Fibroblast of pulmonary artery (primary cell): ENCODE measurements at regions not wholly inside any gene's neighbourhood (a gene's known extent, or its start where the extent isn't known, plus 50 kb on each side); places are given as distances from the start of the nearest gene placed in this dataset.

Source experiments
- DNase-seq: peaks from one replicate; pipeline ENCODE4 v3.0.0-alpha.2; 2010; ENCODE audit warnings: low read depth
- H3K4me3 ChIP-seq: replicated peaks from 2 replicates; pipeline ENCODE4 v1.5.1; 2011; ENCODE audit warnings: low read depth, mild to moderate bottlenecking, control low read depth, low read length, moderate library complexity
- TF ChIP-seq, protein P1 (sequence below): IDR thresholded peaks from 2 replicates; pipeline ENCODE4 v1.5.1; 2011; ENCODE audit warnings: mild to moderate bottlenecking, control low read depth, low read length, inconsistent platforms; ENCODE audit errors: missing control alignments

DNA sequence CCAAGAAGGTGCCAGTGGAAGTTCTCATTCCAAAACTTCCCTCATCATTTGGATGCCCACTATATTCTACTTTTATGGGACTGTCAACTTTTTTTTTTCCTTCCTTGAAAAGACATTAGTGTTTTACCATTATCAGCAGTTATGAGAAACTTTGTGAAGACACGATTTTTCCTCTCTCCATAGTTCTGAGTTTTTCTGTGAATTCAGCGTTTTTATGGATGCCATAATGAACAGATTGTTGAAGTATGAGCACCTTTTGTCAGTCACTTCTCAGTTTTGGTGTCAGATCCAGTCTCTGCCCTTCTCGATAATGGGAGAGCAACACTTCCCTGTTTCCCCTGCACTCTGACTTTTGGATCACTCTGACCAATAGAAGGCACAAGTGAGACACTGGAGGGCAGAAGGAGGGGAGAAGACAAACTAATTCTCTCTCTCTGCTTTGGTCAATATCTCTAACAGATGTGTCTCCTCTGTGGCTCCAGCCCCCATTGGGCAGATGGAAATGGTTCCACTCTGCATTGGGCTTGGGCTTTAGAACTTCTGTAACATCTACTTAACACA lies 53.5 kb upstream of the FN1 start:
- TF ChIP-seq, protein P1, sequence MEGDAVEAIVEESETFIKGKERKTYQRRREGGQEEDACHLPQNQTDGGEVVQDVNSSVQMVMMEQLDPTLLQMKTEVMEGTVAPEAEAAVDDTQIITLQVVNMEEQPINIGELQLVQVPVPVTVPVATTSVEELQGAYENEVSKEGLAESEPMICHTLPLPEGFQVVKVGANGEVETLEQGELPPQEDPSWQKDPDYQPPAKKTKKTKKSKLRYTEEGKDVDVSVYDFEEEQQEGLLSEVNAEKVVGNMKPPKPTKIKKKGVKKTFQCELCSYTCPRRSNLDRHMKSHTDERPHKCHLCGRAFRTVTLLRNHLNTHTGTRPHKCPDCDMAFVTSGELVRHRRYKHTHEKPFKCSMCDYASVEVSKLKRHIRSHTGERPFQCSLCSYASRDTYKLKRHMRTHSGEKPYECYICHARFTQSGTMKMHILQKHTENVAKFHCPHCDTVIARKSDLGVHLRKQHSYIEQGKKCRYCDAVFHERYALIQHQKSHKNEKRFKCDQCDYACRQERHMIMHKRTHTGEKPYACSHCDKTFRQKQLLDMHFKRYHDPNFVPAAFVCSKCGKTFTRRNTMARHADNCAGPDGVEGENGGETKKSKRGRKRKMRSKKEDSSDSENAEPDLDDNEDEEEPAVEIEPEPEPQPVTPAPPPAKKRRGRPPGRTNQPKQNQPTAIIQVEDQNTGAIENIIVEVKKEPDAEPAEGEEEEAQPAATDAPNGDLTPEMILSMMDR = no peak
- DNase-seq = no peak
- H3K4me3 ChIP-seq = no peak overlapping the region

DNA sequence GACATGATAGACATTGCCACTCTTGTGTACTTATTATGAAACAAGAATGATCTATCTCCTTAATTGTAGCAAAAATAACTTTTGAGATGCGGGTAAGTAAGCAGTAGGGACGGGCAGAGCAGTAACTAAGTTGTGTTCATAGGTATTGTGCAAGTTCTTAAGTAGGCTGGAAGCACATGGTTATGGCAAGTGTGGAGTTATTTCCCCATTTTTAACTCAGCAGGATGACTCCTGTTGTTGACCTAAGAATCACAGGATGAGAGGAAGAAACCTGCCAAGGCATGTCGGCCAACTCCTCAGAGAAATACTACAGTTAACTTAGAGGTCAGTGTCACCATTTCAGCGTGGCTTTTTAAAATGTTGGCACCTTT lies 51.1 kb upstream of the FN1 start:
- TF ChIP-seq, protein P1 = no peak
- no peak overlapping the region for H3K4me3 ChIP-seq
- DNase-seq = peak; percentile 27

DNA sequence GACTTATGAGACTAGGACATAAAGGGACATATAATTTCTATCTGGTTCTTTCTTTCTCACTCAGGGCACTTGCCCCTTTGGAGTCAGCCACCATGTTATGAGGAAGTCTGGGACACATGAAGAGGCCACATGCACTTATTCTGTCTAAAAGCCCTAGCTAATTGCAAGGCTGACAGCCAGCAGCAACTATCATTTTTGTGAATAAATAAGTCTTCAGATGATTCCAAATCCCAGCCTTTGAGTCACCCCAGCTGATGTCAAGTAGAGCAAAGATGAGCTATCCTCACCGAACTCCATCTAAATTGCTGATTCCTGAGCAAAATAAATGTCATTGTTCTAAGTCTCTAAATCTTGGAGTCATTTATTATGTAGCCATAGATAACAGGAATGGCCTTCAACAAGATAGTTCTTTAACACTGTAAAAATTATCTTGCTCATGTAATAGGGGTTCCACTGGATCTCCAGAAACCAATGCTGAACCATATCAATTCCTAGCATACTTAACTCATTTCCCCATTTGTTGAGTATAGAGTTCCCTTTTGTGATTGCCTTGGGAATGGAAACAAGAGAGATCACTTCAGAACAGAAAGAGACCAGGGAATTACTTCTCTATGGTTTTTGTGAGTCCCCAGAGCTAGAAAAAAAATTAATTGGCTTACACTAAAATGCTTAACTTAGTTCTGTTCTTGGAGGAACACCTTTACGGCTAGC lies 50.6 kb upstream of the FN1 start:
- no peak for DNase-seq
- TF ChIP-seq, protein P1 = no peak
- H3K4me3 ChIP-seq = no peak overlapping the region
